Heart left ventricle (tissue), 13 donors: ENCODE measurements at regions not wholly inside any gene's neighbourhood (a gene's known extent, or its start where the extent isn't known, plus 50 kb on each side); places are given as distances from the start of the nearest gene placed in this dataset.

Experiments used
- CTCF ChIP-seq, 12 donors: fragments of 200-600 bp; sonication (generic) in 4 of 12; IDR thresholded peaks; one replicate each; pipeline versions ENCODE4 v1.5.0 to v1.8.0; 2018 to 2022; ENCODE audit warnings: antibody characterized with exemption in 12 of 12, mild to moderate bottlenecking in 5 of 12
- POLR2A ChIP-seq, 2 donors: fragments of 450-650 bp; IDR thresholded peaks; one replicate each; pipeline ENCODE4 v1.6.1; 2017; ENCODE audit warnings: antibody characterized with exemption in 2 of 2, mild to moderate bottlenecking in 2 of 2, moderate library complexity in 2 of 2
- donor health status: ischemic (EF 13 %, LVEDD 7.1; RV severe dilation, severe dysfunction).
- donor health status: DM: no; HTN: yes; CAD: no.
- donor health status: DM: no; HTN: no; CAD: no.
- donor health status: ischemic (EF 25% LVEDD 6.9; RV normal size, moderate dysfunction).
- donor health status: ischemic (EF 25% LVEDD 5.7; RV mildly dilated, moderate dysfunction).
- donor health status: ischemic (EF 35%, LVEDD 5.7; RV mildly dilated, moderate dysfunction).
- donor health status: nonischemic (EF 11% LVEDD 7.7; RV severe dilation, severe dysfunction).
- donor health status: DM: yes; HTN: yes; CAD: no.
- donor health status: PGD.
- donor health status: ischemic (EF 29% LVEDD 5.4; RV normal size, mild dysfunction).
- donor health status: nonischemic (EF 23%, LVEDD 6.1; RV moderate dilation, normal function).

GRCh38 chr1:199452627-199453026 is 574.9 kb upstream of the NR5A2 start:
- TF ChIP-seq POLR2A (IDR thresholded peaks at IDR 0.05) (no peak), CTCF (IDR thresholded peaks at IDR 0.05) (no peak)
